ENCODE measurements at regions not wholly inside any gene's neighbourhood (a gene's known extent, or its start where the extent isn't known, plus 50 kb on each side); places are given as distances from the start of the nearest gene placed in this dataset.

GRCh38 chrX:122113376-122113775, 1066.0 kb downstream of the GLUD2 start:
- no CpG with 5 or more reads among the region's 3 CpGs for WGBS, 2 donors (ENCODE audit: low coverage in 1 of 2)

GRCh38 chrX:122113896-122114295, 1066.5 kb downstream of the GLUD2 start:
- H3K9me3 ChIP-seq = no peaks in the 10 kb centered on the region
- no peak for ATAC-seq
- H3K27ac ChIP-seq = no peak overlapping the region
- TF ChIP-seq EP300 (IDR thresholded peaks at IDR 0.05) (no peak), POLR2A (IDR thresholded peaks at IDR 0.05) (no peak), POLR2AphosphoS5 (IDR thresholded peaks at IDR 0.05) (no peak), CTCF (IDR thresholded peaks at IDR 0.05) (no peak)
- no peaks in the 10 kb centered on the region for H3K27me3 ChIP-seq
- 67% methylated on average over 1 of the region's 4 CpGs; no CpG with 5 or more reads in 1 of the 2 donors for WGBS, 2 donors (ENCODE audit: low coverage in 1 of 2)
- H3K4me1 ChIP-seq = no peaks in the 10 kb centered on the region
- no peak overlapping the region for H3K4me3 ChIP-seq
- H3K36me3 ChIP-seq = no peaks in the 10 kb centered on the region

More at GRCh38 chrX:122113376-122113775, 1066.0 kb downstream of the GLUD2 start:
- Histone ChIP-seq H3K27me3 (no peaks in the 10 kb centered on the region), H3K27ac (no peak overlapping the region), H3K9me3 (no peaks in the 10 kb centered on the region), H3K36me3 (no peaks in the 10 kb centered on the region), H3K4me3 (no peak overlapping the region), H3K4me1 (no peaks in the 10 kb centered on the region)
- no peak for TF ChIP-seq POLR2AphosphoS5 (IDR thresholded peaks at IDR 0.05)
- TF ChIP-seq POLR2A (IDR thresholded peaks at IDR 0.05) = no peak
- no peak for TF ChIP-seq EP300 (IDR thresholded peaks at IDR 0.05)
- no peak for TF ChIP-seq CTCF (IDR thresholded peaks at IDR 0.05)
- no peak for ATAC-seq

- Histone ChIP-seq H3K36me3 (no peaks in the 10 kb centered on the region), H3K4me3 (no peak overlapping the region), H3K9me3 (no peaks in the 10 kb centered on the region), H3K4me1 (no peaks in the 10 kb centered on the region), H3K27me3 (no peaks in the 10 kb centered on the region), H3K27ac (no peak overlapping the region)
- no peak for TF ChIP-seq EP300 (IDR thresholded peaks at IDR 0.05)
- TF ChIP-seq POLR2A (IDR thresholded peaks at IDR 0.05) = no peak
- TF ChIP-seq CTCF (IDR thresholded peaks at IDR 0.05) = no peak
- TF ChIP-seq POLR2AphosphoS5 (IDR thresholded peaks at IDR 0.05) = no peak
- WGBS, 2 donors (ENCODE audit: low coverage in 1 of 2) = 52 to 68% methylated on average over 5 of the region's 6 CpGs
- no peak for ATAC-seq
Observed at GRCh38 chrX:122115604-122116003, 1068.2 kb downstream of the GLUD2 start.

- H3K4me1 ChIP-seq = no peaks in the 10 kb centered on the region
- no peaks in the 10 kb centered on the region for H3K9me3 ChIP-seq
- no peak overlapping the region for H3K27ac ChIP-seq
- no peaks in the 10 kb centered on the region for H3K36me3 ChIP-seq
- TF ChIP-seq EP300 (IDR thresholded peaks at IDR 0.05) = no peak
- TF ChIP-seq CTCF (IDR thresholded peaks at IDR 0.05) = no peak
- no peak for TF ChIP-seq POLR2A (IDR thresholded peaks at IDR 0.05)
- TF ChIP-seq POLR2AphosphoS5 (IDR thresholded peaks at IDR 0.05) = no peak
- no peak for ATAC-seq
- no peaks in the 10 kb centered on the region for H3K27me3 ChIP-seq
- H3K4me3 ChIP-seq = no peak overlapping the region
Observed at GRCh38 chrX:122119361-122119760, 1064.7 kb upstream of the GRIA3 start.

GRCh38 chrX:122122274-122122673, 1061.8 kb upstream of the GRIA3 start:
- WGBS, 2 donors (ENCODE audit: low coverage in 1 of 2) = 30 to 71% methylated on average over 1 to 2 of the region's 2 CpGs
- no peak for ATAC-seq
- Histone ChIP-seq H3K36me3 (no peaks in the 10 kb centered on the region), H3K27me3 (no peaks in the 10 kb centered on the region), H3K4me3 (no peak overlapping the region), H3K27ac (no peak overlapping the region), H3K9me3 (no peaks in the 10 kb centered on the region), H3K4me1 (no peaks in the 10 kb centered on the region)
- TF ChIP-seq EP300 (IDR thresholded peaks at IDR 0.05) (no peak), CTCF (IDR thresholded peaks at IDR 0.05) (no peak), POLR2AphosphoS5 (IDR thresholded peaks at IDR 0.05) (no peak)
